ENCODE measurements at regions not wholly inside any gene's neighbourhood (a gene's known extent, or its start where the extent isn't known, plus 50 kb on each side); places are given as distances from the start of the nearest gene placed in this dataset.

DNA sequence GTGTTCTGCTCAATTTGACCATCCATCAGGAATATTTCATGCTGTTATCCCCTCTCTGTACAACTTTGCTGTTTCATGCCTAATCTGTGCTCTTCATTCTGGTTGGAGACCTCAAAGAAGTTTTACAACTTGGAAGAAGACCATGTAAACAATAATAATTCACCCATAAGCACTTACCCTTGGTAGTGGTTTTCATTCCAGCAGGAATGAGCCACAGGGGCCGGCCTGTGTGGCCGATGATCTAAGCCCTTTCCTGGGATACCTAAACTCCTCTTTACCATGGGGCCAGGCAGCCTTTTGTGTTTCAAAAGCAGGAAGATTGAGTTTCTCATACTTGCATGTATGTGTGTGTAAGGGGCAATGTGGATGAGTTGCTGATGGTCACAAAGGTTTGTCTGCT, 165.0 kb downstream of the FGF1 start:
- TF ChIP-seq EZH2 (IDR thresholded peaks at IDR 0.05; ENCODE audit: borderline replicate concordance, control insufficient read depth, low read depth, low read length): no peak
- TF ChIP-seq, protein P1, sequence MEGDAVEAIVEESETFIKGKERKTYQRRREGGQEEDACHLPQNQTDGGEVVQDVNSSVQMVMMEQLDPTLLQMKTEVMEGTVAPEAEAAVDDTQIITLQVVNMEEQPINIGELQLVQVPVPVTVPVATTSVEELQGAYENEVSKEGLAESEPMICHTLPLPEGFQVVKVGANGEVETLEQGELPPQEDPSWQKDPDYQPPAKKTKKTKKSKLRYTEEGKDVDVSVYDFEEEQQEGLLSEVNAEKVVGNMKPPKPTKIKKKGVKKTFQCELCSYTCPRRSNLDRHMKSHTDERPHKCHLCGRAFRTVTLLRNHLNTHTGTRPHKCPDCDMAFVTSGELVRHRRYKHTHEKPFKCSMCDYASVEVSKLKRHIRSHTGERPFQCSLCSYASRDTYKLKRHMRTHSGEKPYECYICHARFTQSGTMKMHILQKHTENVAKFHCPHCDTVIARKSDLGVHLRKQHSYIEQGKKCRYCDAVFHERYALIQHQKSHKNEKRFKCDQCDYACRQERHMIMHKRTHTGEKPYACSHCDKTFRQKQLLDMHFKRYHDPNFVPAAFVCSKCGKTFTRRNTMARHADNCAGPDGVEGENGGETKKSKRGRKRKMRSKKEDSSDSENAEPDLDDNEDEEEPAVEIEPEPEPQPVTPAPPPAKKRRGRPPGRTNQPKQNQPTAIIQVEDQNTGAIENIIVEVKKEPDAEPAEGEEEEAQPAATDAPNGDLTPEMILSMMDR (IDR thresholded peaks at IDR 0.05 in 2 of 3, conservative IDR thresholded peaks at IDR 0.05 in 1 of 3; ENCODE audit: control insufficient read depth in 2 of 3, extremely low read depth in 1 of 3, insufficient read depth in 1 of 3, low read depth in 3 of 3, low read length in 3 of 3): no peak

All from GM12878 (cell line).